ENCODE measurements at regions not wholly inside any gene's neighbourhood (a gene's known extent, or its start where the extent isn't known, plus 50 kb on each side); places are given as distances from the start of the nearest gene placed in this dataset.

GRCh38 chr13:97057176-97057575 is 62.9 kb upstream of the OXGR1 start:
- DNase-seq (ENCODE audit: low read depth in 2 of 2) = no peak

GRCh38 chr13:97058391-97058790 is 64.1 kb upstream of the OXGR1 start:
- no peak for DNase-seq (ENCODE audit: low read depth in 2 of 2)

- DNase-seq (ENCODE audit: low read depth in 2 of 2) = no peak
These were observed 64.7 kb upstream of the OXGR1 start for GRCh38 chr13:97058926-97059325.

- DNase-seq (ENCODE audit: low read depth in 2 of 2) = no peak
These were observed 73.0 kb upstream of the OXGR1 start for GRCh38 chr13:97067017-97067895.

GRCh38 chr13:97068151-97068550 is 73.9 kb upstream of the OXGR1 start:
- DNase-seq (ENCODE audit: low read depth in 2 of 2) = no peak

GRCh38 chr13:97069050-97069815 is 75.0 kb upstream of the OXGR1 start:
- no peak for DNase-seq (ENCODE audit: low read depth in 2 of 2)

- DNase-seq (ENCODE audit: low read depth in 2 of 2) = no peak
These were observed 78.0 kb upstream of the OXGR1 start for GRCh38 chr13:97072297-97072696.

- no peak for DNase-seq (ENCODE audit: low read depth in 2 of 2)
These were observed 80.3 kb upstream of the OXGR1 start for GRCh38 chr13:97074618-97075017.

- no peak for DNase-seq (ENCODE audit: low read depth in 2 of 2)
These were observed 82.6 kb upstream of the OXGR1 start for GRCh38 chr13:97076898-97077297.

- DNase-seq (ENCODE audit: low read depth in 2 of 2) = no peak
These were observed 83.1 kb upstream of the OXGR1 start for GRCh38 chr13:97077341-97077740.

GRCh38 chr13:97079726-97080125 is 85.5 kb upstream of the OXGR1 start:
- no peak for DNase-seq (ENCODE audit: low read depth in 2 of 2)

- no peak for DNase-seq (ENCODE audit: low read depth in 2 of 2)
These were observed 88.4 kb upstream of the OXGR1 start for GRCh38 chr13:97082461-97083207.

GRCh38 chr13:97091196-97091595 is 96.9 kb upstream of the OXGR1 start:
- no peak for DNase-seq (ENCODE audit: low read depth in 2 of 2)

GRCh38 chr13:97100821-97101220 is 106.5 kb upstream of the OXGR1 start:
- no peak for DNase-seq (ENCODE audit: low read depth in 2 of 2)

- DNase-seq (ENCODE audit: low read depth in 2 of 2) = no peak
These were observed 107.8 kb upstream of the OXGR1 start for GRCh38 chr13:97101912-97102708.

- DNase-seq (ENCODE audit: low read depth in 2 of 2) = no peak
These were observed 112.0 kb upstream of the OXGR1 start for GRCh38 chr13:97106323-97106722.

- DNase-seq (ENCODE audit: low read depth in 2 of 2) = no peak
These were observed 113.7 kb upstream of the OXGR1 start for GRCh38 chr13:97107815-97108529.

- DNase-seq (ENCODE audit: low read depth in 2 of 2) = no peak
These were observed 113.6 kb upstream of the MBNL2 start for GRCh38 chr13:97108530-97108900.

- no peak for DNase-seq (ENCODE audit: low read depth in 2 of 2)
These were observed 112.9 kb upstream of the MBNL2 start for GRCh38 chr13:97109256-97109655.

- DNase-seq (ENCODE audit: low read depth in 2 of 2) = peak; percentile 57 to 62
These were observed 112.2 kb upstream of the MBNL2 start for GRCh38 chr13:97109841-97110492.

Data from stimulated activated CD8-positive, alpha-beta memory T cell treated with anti-CD3 and anti-CD28 coated beads, Interleukin-2, amount 100 ng/mL, for 1 hour (primary cell).